H9 (cell line): ENCODE measurements at regions not wholly inside any gene's neighbourhood (a gene's known extent, or its start where the extent isn't known, plus 50 kb on each side); places are given as distances from the start of the nearest gene placed in this dataset.

Source experiments
- DNase-seq: peaks from one replicate; pipeline ENCODE4 v3.0.0-alpha.2; 2017
- H2AFZ ChIP-seq: one replicate; pipeline ENCODE4 v1.6.1; 2013; ENCODE audit warnings: mild to moderate bottlenecking, low read length, control low read depth, moderate library complexity
- H2AK5ac ChIP-seq: 2 replicates; pipeline ENCODE4 v1.6.1; 2013; ENCODE audit warnings: low read length, control low read depth, mixed read lengths; ENCODE audit not compliant: insufficient read length
- H2BK120ac ChIP-seq: one replicate; pipeline ENCODE4 v1.6.1; 2013; ENCODE audit warnings: low read depth, mild to moderate bottlenecking, low read length, control low read depth, inconsistent platforms; ENCODE audit not compliant: poor library complexity, severe bottlenecking
- H2BK12ac ChIP-seq: 2 replicates; pipeline ENCODE4 v1.6.1; 2013; ENCODE audit warnings: low read length, control low read depth, mixed read lengths, low read depth; ENCODE audit not compliant: insufficient read length
- H2BK15ac ChIP-seq: 2 replicates; pipeline ENCODE4 v1.6.1; 2013; ENCODE audit warnings: low read depth, low read length, control low read depth
- H2BK20ac ChIP-seq: one replicate; pipeline ENCODE4 v1.6.1; 2013; ENCODE audit warnings: low read depth, mild to moderate bottlenecking, low read length, control low read depth, inconsistent platforms; ENCODE audit not compliant: poor library complexity, severe bottlenecking
- H2BK5ac ChIP-seq: 2 replicates; pipeline ENCODE4 v1.6.1; 2013; ENCODE audit warnings: low read length, control low read depth, mixed read lengths; ENCODE audit not compliant: insufficient read length
- H3K14ac ChIP-seq: 2 replicates; pipeline ENCODE4 v1.6.1; 2013; ENCODE audit warnings: low read length, control low read depth; ENCODE audit not compliant: insufficient read depth
- H3K18ac ChIP-seq: 2 replicates; pipeline ENCODE4 v1.6.1; 2013; ENCODE audit warnings: low read depth, mild to moderate bottlenecking, mixed read lengths, low read length, control low read depth; ENCODE audit not compliant: insufficient read length
- H3K23ac ChIP-seq: 2 replicates; pipeline ENCODE4 v1.6.1; 2013; ENCODE audit warnings: low read length, control low read depth, mixed read lengths, low read depth; ENCODE audit not compliant: insufficient read length
- H3K23me2 ChIP-seq: 2 replicates; pipeline ENCODE4 v1.6.1; 2013; ENCODE audit warnings: low read depth, mild to moderate bottlenecking, mixed read lengths, low read length, control low read depth; ENCODE audit not compliant: insufficient read length, poor library complexity, severe bottlenecking
- H3K27ac ChIP-seq: 2 replicates; pipeline ENCODE4 v1.5.1; 2013; ENCODE audit warnings: low read length, control low read depth, mixed read lengths, low read depth; ENCODE audit not compliant: insufficient read length
- H3K27me3 ChIP-seq: 2 replicates; pipeline ENCODE4 v1.6.1; 2013; ENCODE audit warnings: low read length, control low read depth, inconsistent platforms; ENCODE audit not compliant: insufficient read depth
- H3K4ac ChIP-seq: 2 replicates; pipeline ENCODE4 v1.6.1; 2013; ENCODE audit warnings: low read depth, mild to moderate bottlenecking, control low read depth, inconsistent platforms, low read length, moderate library complexity
- H3K4me1 ChIP-seq: 2 replicates; pipeline ENCODE4 v1.6.1; 2013; ENCODE audit warnings: low read length, control low read depth, inconsistent platforms; ENCODE audit not compliant: insufficient read depth
- H3K4me2 ChIP-seq: 2 replicates; pipeline ENCODE4 v1.6.1; 2013; ENCODE audit warnings: low read length, control low read depth, mixed read lengths; ENCODE audit not compliant: insufficient read length, insufficient read depth
- H3K56ac ChIP-seq: 2 replicates; pipeline ENCODE4 v1.6.1; 2013; ENCODE audit warnings: low read depth, mild to moderate bottlenecking, mixed read lengths, low read length, control low read depth; ENCODE audit not compliant: insufficient read length
- H3K79me1 ChIP-seq: 2 replicates; pipeline ENCODE4 v1.6.1; 2013; ENCODE audit warnings: low read depth, mild to moderate bottlenecking, moderate library complexity, low read length, control low read depth, inconsistent platforms; ENCODE audit not compliant: insufficient read depth, poor library complexity, severe bottlenecking
- H3K79me2 ChIP-seq: 2 replicates; pipeline ENCODE4 v1.6.1; 2013; ENCODE audit warnings: low read length, control low read depth, inconsistent platforms; ENCODE audit not compliant: insufficient read depth
- H3K9ac ChIP-seq: 2 replicates; pipeline ENCODE4 v1.6.1; 2013; ENCODE audit warnings: low read length, control low read depth, mixed read lengths; ENCODE audit not compliant: insufficient read length; ENCODE audit errors: extremely low read depth
- H3K9me3 ChIP-seq: one replicate; pipeline ENCODE4 v1.6.1; 2013; ENCODE audit warnings: low read depth, low read length, inconsistent platforms; ENCODE audit not compliant: control insufficient read depth
- H3T11ph ChIP-seq: one replicate; pipeline ENCODE4 v1.6.1; 2013; ENCODE audit warnings: mild to moderate bottlenecking, low read length, control low read depth, inconsistent platforms
- H4K20me1 ChIP-seq: one replicate; pipeline ENCODE4 v1.6.1; 2013; ENCODE audit not compliant: control insufficient read depth, insufficient read length, insufficient read depth
- H4K5ac ChIP-seq: 2 replicates; pipeline ENCODE4 v1.6.1; 2013; ENCODE audit warnings: low read depth, mild to moderate bottlenecking, mixed read lengths, low read length, control low read depth; ENCODE audit not compliant: insufficient read length
- H4K8ac ChIP-seq: replicated peaks from 2 replicates; pipeline ENCODE4 v1.6.1; 2013; ENCODE audit warnings: low read length, control low read depth, mixed read lengths, low read depth; ENCODE audit not compliant: insufficient read length
- H4K91ac ChIP-seq: 2 replicates; pipeline ENCODE4 v1.6.1; 2013; ENCODE audit warnings: low read depth, mild to moderate bottlenecking, moderate library complexity, mixed read lengths, low read length, control low read depth; ENCODE audit not compliant: insufficient read length
- H3K27ac Mint-ChIP-seq, 3 experiments: 2 replicates in 2 of 3; 3 replicates in 1 of 3; pipeline ENCODE4 v1.8.0; 2020 to 2021; ENCODE audit warnings: mixed read lengths in 3 of 3, mild to moderate bottlenecking in 1 of 3, moderate library complexity in 1 of 3
- H3K27me3 Mint-ChIP-seq: 2 replicates; pipeline ENCODE4 v1.8.0; 2021; ENCODE audit warnings: low read depth, mild to moderate bottlenecking, moderate library complexity, mixed read lengths
- H3K36me3 Mint-ChIP-seq, 3 experiments: 2 replicates in 2 of 3; 3 replicates in 1 of 3; pipeline ENCODE4 v1.8.0; 2020 to 2021; ENCODE audit warnings: low read depth in 3 of 3, mixed read lengths in 3 of 3; ENCODE audit not compliant: insufficient read depth in 1 of 3
- H3K4me1 Mint-ChIP-seq, 2 experiments: 2 replicates each; pipeline ENCODE4 v1.8.0; 2020; ENCODE audit warnings: mixed read lengths in 2 of 2
- H3K4me3 Mint-ChIP-seq, 2 experiments: 2 replicates in 1 of 2; 3 replicates in 1 of 2; pipeline ENCODE4 v1.8.0; 2020 to 2021; ENCODE audit warnings: mild to moderate bottlenecking in 2 of 2, mixed read lengths in 2 of 2, moderate library complexity in 1 of 2
- H3K9me3 Mint-ChIP-seq, 2 experiments: 2 replicates in 1 of 2; 3 replicates in 1 of 2; pipeline ENCODE4 v1.8.0; 2020; ENCODE audit warnings: mild to moderate bottlenecking in 2 of 2, mixed read lengths in 2 of 2, moderate library complexity in 1 of 2
- CTCF ChIP-seq: fragments of 200-600 bp; sonication (generic); conservative IDR thresholded peaks from 3 replicates; pipeline ENCODE4 v1.8.0; 2021; ENCODE audit warnings: antibody characterized with exemption, mild to moderate bottlenecking
- WGBS: extraction: QIAGEN DNeasy Blood & Tissue Kit; methylation state at CpG from one replicate; pipeline ENCODE4 v1.1.7; 2013; ENCODE audit warnings: missing lambda C conversion rate, low lambda C conversion rate, mixed read lengths; ENCODE audit not compliant: insufficient read length; ENCODE audit errors: extremely low coverage; 5-methylcytosine and 5-hydroxymethylcytosine counted together

DNA sequence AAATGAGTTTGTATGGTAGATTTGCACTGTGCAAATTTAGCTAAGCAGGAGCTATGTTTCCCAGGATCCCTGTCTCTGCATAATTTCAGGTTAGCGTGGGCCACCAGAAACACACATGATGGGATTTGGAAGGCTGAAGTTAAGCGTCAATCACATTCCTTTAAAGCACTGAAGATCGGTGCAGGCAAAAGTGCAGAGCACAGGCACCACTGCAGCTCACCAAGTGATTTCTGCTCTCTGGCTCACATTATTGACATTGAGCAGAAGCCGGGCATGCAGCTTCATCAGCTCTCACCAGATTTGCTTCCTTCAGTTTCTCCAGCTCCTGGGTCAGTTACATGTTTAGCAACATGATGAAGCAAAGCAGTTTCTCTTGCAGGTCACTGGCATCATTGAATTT is 256.4 kb upstream of the TGFBR2 start:
- no peaks in the 10 kb centered on the region for H3K4me1 ChIP-seq
- no peak overlapping the region for H2AK5ac ChIP-seq
- no peaks in the 10 kb centered on the region for H3K36me3 Mint-ChIP-seq
- H2BK20ac ChIP-seq, result no peak overlapping the region
- H3K27me3 Mint-ChIP-seq, result no peaks in the 10 kb centered on the region
- H3K23ac ChIP-seq, result no peak overlapping the region
- H4K5ac ChIP-seq, result no peak overlapping the region
- H2BK120ac ChIP-seq, result no peak overlapping the region
- H3K18ac ChIP-seq, result no peak overlapping the region
- no peaks in the 10 kb centered on the region for H3K27me3 ChIP-seq
- H3K4me1 Mint-ChIP-seq, result peaks cover 15 to 20% of the 10 kb centered on the region in 2 experiments
- H3K4me2 ChIP-seq, result no peak overlapping the region
- H3K27ac ChIP-seq, result no peak overlapping the region
- no peak overlapping the region for H2BK5ac ChIP-seq
- no peak overlapping the region for H3K27ac Mint-ChIP-seq
- H3T11ph ChIP-seq, result no peak overlapping the region
- no peak overlapping the region for H4K91ac ChIP-seq
- H3K9me3 ChIP-seq, result no peaks in the 10 kb centered on the region
- no peaks in the 10 kb centered on the region for H3K79me2 ChIP-seq
- no peaks in the 10 kb centered on the region for H3K9me3 Mint-ChIP-seq
- H3K23me2 ChIP-seq, result no peaks in the 10 kb centered on the region
- TF ChIP-seq CTCF, result no peak
- H3K4ac ChIP-seq, result no peak overlapping the region
- no CpG with 5 or more reads among the region's 4 CpGs for WGBS
- H3K9ac ChIP-seq, result no peak overlapping the region
- no peak overlapping the region for H3K4me3 Mint-ChIP-seq
- H2BK12ac ChIP-seq, result no peak overlapping the region
- no peak overlapping the region for H2AFZ ChIP-seq
- no peak overlapping the region for H2BK15ac ChIP-seq
- no peaks in the 10 kb centered on the region for H4K20me1 ChIP-seq
- no peak for DNase-seq
- H4K8ac ChIP-seq, result no peak overlapping the region
- H3K56ac ChIP-seq, result no peak overlapping the region
- H3K79me1 ChIP-seq, result no peaks in the 10 kb centered on the region
- no peak overlapping the region for H3K14ac ChIP-seq
